HG03135 (cell line): ENCODE measurements at regions not wholly inside any gene's neighbourhood (a gene's known extent, or its start where the extent isn't known, plus 50 kb on each side); places are given as distances from the start of the nearest gene placed in this dataset.
A peak's percentile ranks its signal among the peaks of the same experiment; 100 is the strongest.
"Not testable (repeated sequence)": the region's sequence is repeated elsewhere in the genome, so short reads cannot be mapped to it uniquely, and the experiment has no call there.

Experiments
- ATAC-seq: cut with Tn5 transposase; IDR thresholded peaks from one replicate; pipeline ENCODE4 v1.9.1; 2021; ENCODE audit warnings: mild to moderate bottlenecking, moderate library complexity; ENCODE audit not compliant: unreplicated experiment

GRCh38 chr2:194723446-194723845, 933.6 kb upstream of the SLC39A10 start:
- no peak for ATAC-seq

- ATAC-seq: no peak
These were observed 935.8 kb upstream of the SLC39A10 start for GRCh38 chr2:194721227-194721626.

- ATAC-seq: no peak
These were observed 936.6 kb upstream of the SLC39A10 start for GRCh38 chr2:194720462-194720861.

- ATAC-seq: no peak
These were observed 938.1 kb upstream of the SLC39A10 start for GRCh38 chr2:194718881-194719280.

- ATAC-seq: no peak
These were observed 942.5 kb upstream of the SLC39A10 start for GRCh38 chr2:194714541-194714940.

GRCh38 chr2:194709840-194710239, 947.2 kb upstream of the SLC39A10 start:
- no peak for ATAC-seq

GRCh38 chr2:194706179-194706578, 950.8 kb upstream of the SLC39A10 start:
- no peak for ATAC-seq

GRCh38 chr2:194705398-194705797, 951.6 kb upstream of the SLC39A10 start:
- ATAC-seq: no peak

GRCh38 chr2:194700726-194701125, 956.3 kb upstream of the SLC39A10 start:
- no peak for ATAC-seq

- no peak for ATAC-seq
These were observed 956.9 kb upstream of the SLC39A10 start for GRCh38 chr2:194700116-194700515.

- ATAC-seq: no peak
These were observed 959.0 kb upstream of the SLC39A10 start for GRCh38 chr2:194698012-194698411.

- ATAC-seq: no peak
These were observed 959.6 kb upstream of the SLC39A10 start for GRCh38 chr2:194697439-194697838.

GRCh38 chr2:194696690-194697089, 960.3 kb upstream of the SLC39A10 start:
- ATAC-seq: no peak

- no peak for ATAC-seq
These were observed 970.5 kb upstream of the SLC39A10 start for GRCh38 chr2:194686569-194686968.

GRCh38 chr2:194674043-194674442, 983.0 kb upstream of the SLC39A10 start:
- ATAC-seq: no peak

- no peak for ATAC-seq
These were observed 984.0 kb upstream of the SLC39A10 start for GRCh38 chr2:194672994-194673393.

- no peak for ATAC-seq
These were observed 995.6 kb upstream of the SLC39A10 start for GRCh38 chr2:194661431-194661830.

- ATAC-seq: not testable (repeated sequence)
These were observed 1018.0 kb upstream of the SLC39A10 start for GRCh38 chr2:194639057-194639456.

- no peak for ATAC-seq
These were observed 1035.1 kb upstream of the SLC39A10 start for GRCh38 chr2:194621945-194622344.

GRCh38 chr2:194619366-194619765, 1037.7 kb upstream of the SLC39A10 start:
- no peak for ATAC-seq

- no peak for ATAC-seq
These were observed 1038.6 kb upstream of the SLC39A10 start for GRCh38 chr2:194618432-194618831.

GRCh38 chr2:194616334-194616733, 1040.7 kb upstream of the SLC39A10 start:
- ATAC-seq: peak; percentile 82

- no peak for ATAC-seq
These were observed 1046.7 kb upstream of the SLC39A10 start for GRCh38 chr2:194610297-194610696.

- no peak for ATAC-seq
These were observed 1053.6 kb upstream of the SLC39A10 start for GRCh38 chr2:194603429-194603828.
